ENCODE measurements at regions not wholly inside any gene's neighbourhood (a gene's known extent, or its start where the extent isn't known, plus 50 kb on each side); places are given as distances from the start of the nearest gene placed in this dataset.

- TF ChIP-seq, protein P1, sequence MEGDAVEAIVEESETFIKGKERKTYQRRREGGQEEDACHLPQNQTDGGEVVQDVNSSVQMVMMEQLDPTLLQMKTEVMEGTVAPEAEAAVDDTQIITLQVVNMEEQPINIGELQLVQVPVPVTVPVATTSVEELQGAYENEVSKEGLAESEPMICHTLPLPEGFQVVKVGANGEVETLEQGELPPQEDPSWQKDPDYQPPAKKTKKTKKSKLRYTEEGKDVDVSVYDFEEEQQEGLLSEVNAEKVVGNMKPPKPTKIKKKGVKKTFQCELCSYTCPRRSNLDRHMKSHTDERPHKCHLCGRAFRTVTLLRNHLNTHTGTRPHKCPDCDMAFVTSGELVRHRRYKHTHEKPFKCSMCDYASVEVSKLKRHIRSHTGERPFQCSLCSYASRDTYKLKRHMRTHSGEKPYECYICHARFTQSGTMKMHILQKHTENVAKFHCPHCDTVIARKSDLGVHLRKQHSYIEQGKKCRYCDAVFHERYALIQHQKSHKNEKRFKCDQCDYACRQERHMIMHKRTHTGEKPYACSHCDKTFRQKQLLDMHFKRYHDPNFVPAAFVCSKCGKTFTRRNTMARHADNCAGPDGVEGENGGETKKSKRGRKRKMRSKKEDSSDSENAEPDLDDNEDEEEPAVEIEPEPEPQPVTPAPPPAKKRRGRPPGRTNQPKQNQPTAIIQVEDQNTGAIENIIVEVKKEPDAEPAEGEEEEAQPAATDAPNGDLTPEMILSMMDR (conservative IDR thresholded peaks at IDR 0.05; ENCODE audit: low read depth, low read length) = no peak
- TF ChIP-seq EZH2 (IDR thresholded peaks at IDR 0.05; ENCODE audit: low read length, unreplicated experiment) = no peak
Observed at GRCh38 chr2:158004126-158004764, 97.4 kb upstream of the UPP2 start.

Measured in PC-3 (cell line).